ENCODE measurements at regions not wholly inside any gene's neighbourhood (a gene's known extent, or its start where the extent isn't known, plus 50 kb on each side); places are given as distances from the start of the nearest gene placed in this dataset.

DNA sequence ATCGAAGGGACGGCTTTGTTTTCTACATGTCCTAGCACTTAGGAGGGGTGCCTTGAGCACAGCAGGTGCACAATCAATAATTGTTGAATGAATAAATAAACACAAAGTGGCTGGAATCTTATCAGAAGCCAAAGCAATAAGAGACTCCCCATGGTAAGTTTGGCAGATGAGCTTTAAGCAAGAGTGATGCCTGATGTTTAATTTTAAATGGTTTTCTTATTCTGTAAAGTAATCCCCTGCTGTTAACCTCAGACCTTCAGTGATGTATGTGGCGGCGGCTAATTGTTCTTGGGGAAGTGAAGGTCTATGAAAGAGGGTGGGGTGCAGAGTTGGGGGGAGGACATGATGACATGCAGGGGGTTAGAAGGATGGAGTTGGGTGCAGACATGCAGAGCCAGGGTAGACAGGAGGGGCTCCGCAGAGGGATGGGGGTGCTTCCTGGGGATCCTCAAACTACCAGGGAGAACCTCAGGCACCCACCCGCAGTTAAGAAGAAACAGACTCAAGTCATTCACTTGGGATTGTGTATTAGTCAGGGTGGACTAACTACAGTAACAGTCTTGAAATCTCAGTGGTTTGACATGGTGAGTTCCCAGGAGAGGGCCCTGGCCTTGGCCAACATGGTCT is 65.7 kb upstream of the SHB start:
- TF ChIP-seq, protein P1, sequence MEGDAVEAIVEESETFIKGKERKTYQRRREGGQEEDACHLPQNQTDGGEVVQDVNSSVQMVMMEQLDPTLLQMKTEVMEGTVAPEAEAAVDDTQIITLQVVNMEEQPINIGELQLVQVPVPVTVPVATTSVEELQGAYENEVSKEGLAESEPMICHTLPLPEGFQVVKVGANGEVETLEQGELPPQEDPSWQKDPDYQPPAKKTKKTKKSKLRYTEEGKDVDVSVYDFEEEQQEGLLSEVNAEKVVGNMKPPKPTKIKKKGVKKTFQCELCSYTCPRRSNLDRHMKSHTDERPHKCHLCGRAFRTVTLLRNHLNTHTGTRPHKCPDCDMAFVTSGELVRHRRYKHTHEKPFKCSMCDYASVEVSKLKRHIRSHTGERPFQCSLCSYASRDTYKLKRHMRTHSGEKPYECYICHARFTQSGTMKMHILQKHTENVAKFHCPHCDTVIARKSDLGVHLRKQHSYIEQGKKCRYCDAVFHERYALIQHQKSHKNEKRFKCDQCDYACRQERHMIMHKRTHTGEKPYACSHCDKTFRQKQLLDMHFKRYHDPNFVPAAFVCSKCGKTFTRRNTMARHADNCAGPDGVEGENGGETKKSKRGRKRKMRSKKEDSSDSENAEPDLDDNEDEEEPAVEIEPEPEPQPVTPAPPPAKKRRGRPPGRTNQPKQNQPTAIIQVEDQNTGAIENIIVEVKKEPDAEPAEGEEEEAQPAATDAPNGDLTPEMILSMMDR (IDR thresholded peaks at IDR 0.05), result no peak
- TF ChIP-seq POLR2A (IDR thresholded peaks at IDR 0.05), result no peak
